Vagina (tissue), 2 donors: ENCODE measurements at regions not wholly inside any gene's neighbourhood (a gene's known extent, or its start where the extent isn't known, plus 50 kb on each side); places are given as distances from the start of the nearest gene placed in this dataset.

Experiments used
- DNase-seq, 2 donors: peaks; one replicate each; pipeline ENCODE4 v3.0.0-alpha.2; 2017; ENCODE audit errors: extremely low spot score in 2 of 2
- H3K27ac ChIP-seq: fragments of 200-600 bp; sonication (generic); one replicate; pipeline ENCODE4 v1.5.1; 2019
- H3K27me3 ChIP-seq: fragments of 200-600 bp; sonication (generic); one replicate; pipeline ENCODE4 v1.5.1; 2019
- H3K36me3 ChIP-seq, 2 donors: fragments of 200-600 bp; sonication (generic); one replicate each; pipeline ENCODE4 v1.5.1; 2017 to 2019
- H3K4me1 ChIP-seq: fragments of 200-600 bp; sonication (generic); one replicate; pipeline ENCODE4 v1.5.1; 2019
- H3K4me3 ChIP-seq, 2 donors: fragments of 200-600 bp; sonication (generic); 1 replicate in 1 of 2; 2 replicates in 1 of 2; pipeline ENCODE4 v1.5.1; 2016 to 2019
- H3K9me3 ChIP-seq: fragments of 200-600 bp; sonication (generic); one replicate; pipeline ENCODE4 v1.5.1; 2019
- POLR2A ChIP-seq, 2 donors: fragments of 450-650 bp; IDR thresholded peaks; one replicate each; pipeline ENCODE4 v1.6.1; 2017; ENCODE audit warnings: antibody characterized with exemption in 2 of 2, mild to moderate bottlenecking in 2 of 2, moderate library complexity in 2 of 2
- POLR2AphosphoS5 ChIP-seq, 2 donors: sonication (generic); formaldehyde crosslinking; IDR thresholded peaks; one replicate each; pipeline ENCODE4 v1.9.0; 2017; ENCODE audit warnings: antibody characterized with exemption in 2 of 2, mild to moderate bottlenecking in 2 of 2, low read depth in 1 of 2; ENCODE audit not compliant: insufficient read depth in 1 of 2
- intact Hi-C: fragments of 100-400 bp; cut with DNase I; formaldehyde crosslinking; loops from one replicate; pipeline ENCODE4 v1.15.1; 2023
- TF ChIP-seq, protein P1 (sequence below), 3 experiments: fragments of 450-650 bp in 2 of 3; fragments of 200-600 bp in 1 of 3; sonication (generic) in 1 of 3; IDR thresholded peaks; one replicate each; pipeline ENCODE4 v1.5.1; 2017 to 2019; ENCODE audit warnings: antibody characterized with exemption in 3 of 3, mild to moderate bottlenecking in 2 of 3, moderate library complexity in 2 of 3

GRCh38 chr2:58502931-58503330, 261.8 kb upstream of the FANCL start:
- Histone ChIP-seq H3K9me3 (no peaks in the 10 kb centered on the region), H3K27me3 (no peaks in the 10 kb centered on the region), H3K27ac (no peak overlapping the region), H3K36me3 (no peaks in the 10 kb centered on the region), H3K4me3 (no peak overlapping the region), H3K4me1 (no peaks in the 10 kb centered on the region)
- intact Hi-C loops, result no loop called here
- TF ChIP-seq, protein P1, sequence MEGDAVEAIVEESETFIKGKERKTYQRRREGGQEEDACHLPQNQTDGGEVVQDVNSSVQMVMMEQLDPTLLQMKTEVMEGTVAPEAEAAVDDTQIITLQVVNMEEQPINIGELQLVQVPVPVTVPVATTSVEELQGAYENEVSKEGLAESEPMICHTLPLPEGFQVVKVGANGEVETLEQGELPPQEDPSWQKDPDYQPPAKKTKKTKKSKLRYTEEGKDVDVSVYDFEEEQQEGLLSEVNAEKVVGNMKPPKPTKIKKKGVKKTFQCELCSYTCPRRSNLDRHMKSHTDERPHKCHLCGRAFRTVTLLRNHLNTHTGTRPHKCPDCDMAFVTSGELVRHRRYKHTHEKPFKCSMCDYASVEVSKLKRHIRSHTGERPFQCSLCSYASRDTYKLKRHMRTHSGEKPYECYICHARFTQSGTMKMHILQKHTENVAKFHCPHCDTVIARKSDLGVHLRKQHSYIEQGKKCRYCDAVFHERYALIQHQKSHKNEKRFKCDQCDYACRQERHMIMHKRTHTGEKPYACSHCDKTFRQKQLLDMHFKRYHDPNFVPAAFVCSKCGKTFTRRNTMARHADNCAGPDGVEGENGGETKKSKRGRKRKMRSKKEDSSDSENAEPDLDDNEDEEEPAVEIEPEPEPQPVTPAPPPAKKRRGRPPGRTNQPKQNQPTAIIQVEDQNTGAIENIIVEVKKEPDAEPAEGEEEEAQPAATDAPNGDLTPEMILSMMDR (IDR thresholded peaks at IDR 0.05), result no peak
- TF ChIP-seq POLR2AphosphoS5 (IDR thresholded peaks at IDR 0.05; ENCODE audit: insufficient read depth in 1 of 2, low read depth in 1 of 2) (no peak), POLR2A (IDR thresholded peaks at IDR 0.05) (no peak)
- DNase-seq, result no peak

GRCh38 chr2:58501371-58502160, 260.4 kb upstream of the FANCL start:
- no peak overlapping the region for H3K4me3 ChIP-seq
- no peak overlapping the region for H3K27ac ChIP-seq
- no peak for DNase-seq
- H3K9me3 ChIP-seq, result no peaks in the 10 kb centered on the region
- TF ChIP-seq, protein P1 (IDR thresholded peaks at IDR 0.05), result no peak
- TF ChIP-seq POLR2A (IDR thresholded peaks at IDR 0.05), result no peak
- TF ChIP-seq POLR2AphosphoS5 (IDR thresholded peaks at IDR 0.05; ENCODE audit: insufficient read depth in 1 of 2, low read depth in 1 of 2), result no peak
- H3K36me3 ChIP-seq, result no peaks in the 10 kb centered on the region
- H3K4me1 ChIP-seq, result no peaks in the 10 kb centered on the region
- no peaks in the 10 kb centered on the region for H3K27me3 ChIP-seq
- intact Hi-C loops, result no loop called here

DNA sequence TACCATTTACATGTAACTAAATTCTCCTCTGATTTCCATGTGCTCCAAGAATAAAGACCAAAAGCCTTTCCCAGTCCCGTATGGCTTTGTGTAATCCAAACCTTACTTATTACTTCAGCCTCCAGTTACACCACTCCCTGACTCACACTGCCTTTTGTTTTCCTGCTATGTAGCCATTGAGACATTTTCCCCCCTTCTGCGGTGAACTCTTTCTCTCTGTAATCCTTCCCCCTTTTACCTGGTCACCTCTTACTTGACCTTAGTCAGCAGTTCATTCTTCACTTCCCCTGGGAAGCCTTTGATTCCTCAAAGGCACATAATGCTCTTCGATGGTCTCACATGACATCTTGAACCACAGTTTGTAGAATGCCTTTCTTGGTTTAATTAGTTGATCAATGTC, 256.0 kb upstream of the FANCL start:
- no peak for DNase-seq
- H3K27me3 ChIP-seq, result no peaks in the 10 kb centered on the region
- no peaks in the 10 kb centered on the region for H3K36me3 ChIP-seq
- H3K27ac ChIP-seq, result no peak overlapping the region
- intact Hi-C loops, result no loop called here
- H3K4me1 ChIP-seq, result no peaks in the 10 kb centered on the region
- H3K4me3 ChIP-seq, result no peak overlapping the region
- no peaks in the 10 kb centered on the region for H3K9me3 ChIP-seq
- TF ChIP-seq POLR2A (IDR thresholded peaks at IDR 0.05) (no peak), POLR2AphosphoS5 (IDR thresholded peaks at IDR 0.05; ENCODE audit: insufficient read depth in 1 of 2, low read depth in 1 of 2) (no peak)
- TF ChIP-seq, protein P1 (IDR thresholded peaks at IDR 0.05), result no peak

DNA sequence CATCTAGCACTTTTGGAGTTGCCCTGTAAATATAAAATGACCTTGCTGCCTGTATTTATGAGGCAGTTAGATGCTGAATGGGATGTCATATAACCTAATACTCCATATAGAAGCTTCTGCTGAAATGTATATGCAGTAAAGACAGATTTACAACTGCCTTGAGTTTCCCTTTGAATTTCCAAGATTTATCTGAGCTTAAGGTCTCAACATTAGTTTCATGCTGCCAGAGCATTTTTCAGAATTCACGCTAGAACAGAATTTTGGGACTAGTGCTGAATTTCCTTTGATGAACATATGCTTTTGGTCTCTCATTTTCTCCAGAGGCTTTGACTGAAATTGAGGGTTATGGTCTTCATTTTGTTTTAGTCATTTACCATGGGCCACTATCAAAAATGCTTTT, 254.7 kb upstream of the FANCL start:
- H3K4me3 ChIP-seq, result no peak overlapping the region
- TF ChIP-seq, protein P1 (IDR thresholded peaks at IDR 0.05), result no peak
- no peak for TF ChIP-seq POLR2AphosphoS5 (IDR thresholded peaks at IDR 0.05; ENCODE audit: insufficient read depth in 1 of 2, low read depth in 1 of 2)
- TF ChIP-seq POLR2A (IDR thresholded peaks at IDR 0.05), result no peak
- no peaks in the 10 kb centered on the region for H3K4me1 ChIP-seq
- H3K36me3 ChIP-seq, result no peaks in the 10 kb centered on the region
- DNase-seq, result no peak
- H3K27ac ChIP-seq, result no peak overlapping the region
- no peaks in the 10 kb centered on the region for H3K27me3 ChIP-seq
- no peaks in the 10 kb centered on the region for H3K9me3 ChIP-seq
- intact Hi-C loops, result no loop called here

DNA sequence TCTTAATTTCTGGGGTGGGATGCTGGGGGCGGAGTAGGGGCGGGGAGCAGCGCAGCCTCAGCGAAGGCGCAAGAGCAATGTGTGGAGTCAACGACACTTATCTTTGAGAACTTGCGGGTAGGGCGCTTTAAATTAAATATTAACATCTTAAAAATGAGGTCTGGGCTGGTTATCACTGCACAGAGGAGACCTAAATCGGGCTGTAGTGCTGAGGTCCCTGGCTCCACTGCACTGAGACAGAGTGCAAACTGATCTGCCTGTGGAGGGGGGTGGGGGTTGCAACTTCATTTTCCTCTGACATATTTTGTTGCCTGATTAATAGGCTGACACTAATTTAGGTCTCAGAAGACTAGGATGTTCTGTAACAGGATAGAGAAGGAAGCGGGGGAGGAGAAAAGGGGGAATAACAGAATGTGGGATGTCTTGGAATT, 253.0 kb upstream of the FANCL start:
- Histone ChIP-seq H3K4me1 (no peaks in the 10 kb centered on the region), H3K4me3 (no peak overlapping the region), H3K27me3 (no peaks in the 10 kb centered on the region), H3K36me3 (no peaks in the 10 kb centered on the region), H3K27ac (no peak overlapping the region), H3K9me3 (no peaks in the 10 kb centered on the region)
- intact Hi-C loops, result no loop called here
- no peak for DNase-seq
- TF ChIP-seq, protein P1 (IDR thresholded peaks at IDR 0.05), result no peak
- TF ChIP-seq POLR2A (IDR thresholded peaks at IDR 0.05), result no peak
- no peak for TF ChIP-seq POLR2AphosphoS5 (IDR thresholded peaks at IDR 0.05; ENCODE audit: insufficient read depth in 1 of 2, low read depth in 1 of 2)
